ENCODE measurements at regions not wholly inside any gene's neighbourhood (a gene's known extent, or its start where the extent isn't known, plus 50 kb on each side); places are given as distances from the start of the nearest gene placed in this dataset.
"Not testable (repeated sequence)": the region's sequence is repeated elsewhere in the genome, so short reads cannot be mapped to it uniquely, and the experiment has no call there.

DNA sequence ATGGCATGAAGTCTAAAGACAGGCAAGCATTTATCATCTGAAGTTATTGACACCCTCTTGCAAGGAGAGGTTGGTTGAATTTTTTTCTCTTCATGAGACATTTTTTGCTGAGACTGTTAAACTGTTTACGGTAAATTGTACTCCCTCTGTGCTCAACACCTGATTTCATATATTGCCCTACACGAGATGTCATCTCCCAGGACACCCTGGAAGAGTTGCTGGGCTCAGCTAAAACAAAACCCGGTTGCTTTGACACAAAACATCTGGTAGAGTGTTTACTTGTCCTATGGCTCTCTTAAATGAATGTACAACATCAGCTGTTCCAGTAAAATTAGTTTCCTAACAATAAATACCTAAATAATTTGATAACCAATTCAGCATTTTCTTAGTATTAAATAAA, 533.8 kb downstream of the SOCS6 start:
- DNase-seq (ENCODE audit: low read depth in 2 of 2), result no peak

DNA sequence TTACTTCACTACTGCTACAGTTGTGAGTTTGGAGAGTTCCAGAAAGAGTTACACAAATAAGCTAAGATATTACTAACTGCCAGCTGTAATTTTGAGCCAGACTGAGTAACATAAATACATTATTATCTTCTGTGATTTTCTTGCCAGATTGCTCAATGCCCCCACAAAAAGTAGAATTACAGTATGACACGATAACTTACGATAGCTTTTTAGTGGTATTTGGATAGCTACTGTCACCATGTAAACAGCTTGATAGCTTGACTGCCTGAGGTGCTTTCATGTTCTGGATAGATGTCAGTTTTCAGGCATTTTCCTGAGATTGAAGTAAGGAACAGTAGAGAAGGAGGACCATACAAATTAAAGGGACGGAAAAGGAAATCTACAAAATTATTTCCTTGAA, 533.3 kb downstream of the SOCS6 start:
- DNase-seq (ENCODE audit: low read depth in 2 of 2), result no peak

DNA sequence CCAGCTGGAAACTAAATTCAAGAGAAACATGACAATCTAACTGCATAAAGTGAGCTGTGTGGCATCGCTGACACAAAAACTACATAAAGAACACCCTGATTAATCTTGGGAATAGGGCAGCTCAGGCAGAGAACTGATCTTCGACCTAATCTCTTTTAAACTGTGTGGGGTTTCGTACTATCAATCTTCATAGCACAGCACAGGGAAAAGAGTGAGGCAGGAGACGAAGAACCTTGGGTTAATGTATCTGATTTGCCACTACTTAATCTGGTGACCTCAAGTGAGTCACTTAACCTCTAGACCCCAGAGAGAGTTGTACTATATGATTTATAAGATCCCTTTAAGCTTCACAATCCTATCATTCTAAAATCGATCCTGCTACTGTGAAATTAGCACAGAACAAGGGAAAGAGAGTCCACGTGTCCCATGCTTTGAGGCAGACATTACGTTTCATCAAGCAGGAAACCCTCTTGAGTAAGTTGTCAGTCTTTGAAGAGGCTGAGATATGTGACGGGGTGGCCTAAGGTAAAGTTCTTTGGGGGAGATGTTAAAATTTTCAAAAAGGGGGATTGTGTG, 519.7 kb downstream of the SOCS6 start:
- no peak for DNase-seq (ENCODE audit: low read depth in 2 of 2)

DNA sequence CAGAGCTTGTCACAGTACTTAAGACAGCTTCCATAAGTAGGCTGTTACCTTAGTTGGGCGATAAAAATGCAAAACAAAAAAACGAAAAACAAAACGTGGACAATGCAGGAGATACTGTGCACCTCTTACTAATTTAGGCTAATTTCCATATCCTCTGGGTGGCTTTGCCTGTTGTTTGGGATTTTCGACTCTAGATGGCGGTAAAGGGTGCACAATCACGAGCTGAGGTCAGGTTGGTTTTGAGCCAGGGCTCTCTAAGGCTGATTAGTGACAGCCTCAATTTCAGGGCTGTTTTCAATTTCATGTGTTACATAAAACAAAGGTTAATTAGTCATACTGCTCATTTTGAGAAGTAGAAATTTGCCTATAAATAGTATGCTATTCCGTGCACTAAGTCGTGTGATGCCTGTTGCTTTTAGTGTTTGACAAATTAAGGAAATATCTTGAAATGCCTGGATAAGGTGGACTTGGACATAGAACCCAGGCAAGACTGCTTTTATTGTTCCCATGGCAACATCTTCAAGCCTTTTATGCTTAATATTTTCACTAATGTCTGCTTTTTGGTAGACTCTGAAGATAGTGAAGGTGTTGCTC, 493.1 kb downstream of the SOCS6 start:
- peak; percentile 41 to 44 for DNase-seq (ENCODE audit: low read depth in 2 of 2)

DNA sequence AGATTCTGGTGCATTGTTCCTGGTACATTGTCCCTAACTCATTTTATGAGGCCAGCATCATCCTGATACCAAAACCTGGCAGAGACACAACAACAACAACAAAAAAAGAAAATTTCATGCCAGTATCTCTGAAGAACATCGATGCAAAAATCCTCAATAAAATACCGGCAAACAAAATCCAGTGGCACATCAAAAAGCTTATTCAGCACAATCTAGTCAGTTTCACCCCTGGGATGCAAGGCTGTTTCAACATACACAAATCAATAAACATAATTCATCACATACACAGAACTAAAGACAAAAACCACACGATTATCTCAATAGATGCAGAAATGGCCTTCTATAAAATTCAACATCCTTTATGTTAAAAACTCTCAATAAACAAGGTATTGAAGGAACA, 477.4 kb downstream of the SOCS6 start:
- DNase-seq (ENCODE audit: low read depth in 2 of 2), result not testable (repeated sequence)

DNA sequence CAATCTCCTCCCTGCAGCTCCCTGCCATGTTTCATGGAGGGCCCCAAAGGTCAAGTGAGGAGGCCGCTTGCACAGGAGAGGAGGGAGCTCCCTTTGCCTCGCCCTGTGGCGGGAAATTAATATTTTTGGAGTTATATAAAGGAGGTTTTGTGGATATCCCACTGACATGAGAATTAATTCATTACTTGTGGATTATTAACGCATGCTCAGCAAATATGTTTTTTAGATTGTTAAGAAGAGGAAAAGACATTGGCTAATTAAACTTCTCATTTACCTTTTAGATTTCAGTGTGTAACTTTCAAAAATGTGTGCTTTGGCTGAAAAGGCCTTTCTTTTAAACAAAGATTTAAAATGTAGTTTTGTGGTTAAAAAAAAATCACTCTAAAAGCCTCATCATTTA, 474.0 kb downstream of the SOCS6 start:
- no peak for DNase-seq (ENCODE audit: low read depth in 2 of 2)

DNA sequence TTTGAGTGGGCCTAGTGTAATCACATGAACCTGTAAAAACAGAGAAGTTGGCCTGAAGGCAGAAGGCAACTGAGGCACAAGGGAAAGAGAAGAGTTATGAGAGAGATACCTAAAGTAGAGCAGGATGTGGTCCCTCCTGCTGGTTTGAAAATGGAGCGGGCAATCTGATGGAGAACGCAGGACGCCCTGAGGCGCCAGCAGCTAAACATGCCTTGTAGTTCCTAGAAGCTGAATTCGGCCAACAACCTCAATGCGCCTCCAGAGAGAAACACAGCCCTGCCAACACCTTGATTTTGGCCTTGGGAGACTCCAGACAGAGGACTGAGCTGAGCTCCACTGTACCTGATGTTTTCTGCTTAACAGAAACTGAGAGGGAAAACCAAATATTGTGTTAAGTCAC, 469.9 kb downstream of the SOCS6 start:
- no peak for DNase-seq (ENCODE audit: low read depth in 2 of 2)

DNA sequence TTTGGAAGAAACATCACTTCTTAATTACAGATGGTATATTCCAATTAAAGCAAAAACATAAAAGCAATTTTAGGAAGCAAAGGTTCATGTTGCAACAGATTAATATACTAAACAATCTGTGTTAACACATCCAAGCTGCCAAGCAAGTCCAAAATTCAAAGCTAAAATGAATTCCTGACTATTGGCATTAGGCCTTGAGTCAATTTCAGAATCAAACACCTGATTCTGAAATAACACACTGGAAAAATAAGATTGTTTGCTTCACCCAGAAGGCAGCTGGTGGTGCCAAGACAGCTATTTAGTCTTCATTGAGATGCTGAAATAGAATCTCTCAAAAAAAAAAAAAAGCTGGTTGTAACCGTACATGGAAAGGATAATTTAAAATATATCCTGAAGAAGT, 465.6 kb downstream of the SOCS6 start:
- no peak for DNase-seq (ENCODE audit: low read depth in 2 of 2)

DNA sequence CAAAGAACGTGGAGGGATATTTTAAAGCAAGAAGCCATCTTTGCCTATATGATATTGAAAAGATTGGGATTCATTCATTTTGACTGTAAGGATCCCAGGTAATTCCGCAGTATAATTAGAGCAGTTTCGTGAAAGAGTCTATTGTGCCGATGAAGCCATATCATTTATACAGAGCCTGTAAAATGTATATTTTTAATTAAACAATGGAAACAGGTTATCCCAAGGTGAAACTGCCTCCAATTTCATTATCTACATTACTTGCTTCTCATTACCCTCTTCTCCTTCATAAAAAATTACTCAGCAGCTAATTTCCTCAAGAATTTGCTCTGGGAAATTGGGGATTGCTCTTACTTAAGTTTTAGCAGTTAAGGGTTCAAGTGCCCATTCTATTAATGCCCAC, 444.1 kb downstream of the SOCS6 start:
- no peak for DNase-seq (ENCODE audit: low read depth in 2 of 2)

DNA sequence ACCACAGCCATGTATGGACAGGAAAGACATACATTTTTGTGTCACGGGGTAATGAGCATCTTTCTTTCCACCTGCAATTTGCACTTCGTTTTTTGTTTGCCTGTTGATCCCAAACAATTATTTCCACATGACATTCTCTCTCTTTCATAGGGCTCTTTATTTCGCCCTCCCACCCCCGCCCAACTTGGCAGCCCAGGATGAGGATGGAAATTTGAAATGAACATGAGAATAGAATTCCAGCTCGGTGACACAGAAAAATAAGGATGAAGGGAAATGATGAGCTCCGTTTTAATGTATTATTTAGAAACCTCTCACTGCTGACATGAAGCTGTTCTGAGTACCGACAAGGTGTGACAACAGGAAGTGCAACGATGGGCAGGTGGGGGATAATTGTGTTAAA, 443.3 kb downstream of the SOCS6 start:
- no peak for DNase-seq (ENCODE audit: low read depth in 2 of 2)

DNA sequence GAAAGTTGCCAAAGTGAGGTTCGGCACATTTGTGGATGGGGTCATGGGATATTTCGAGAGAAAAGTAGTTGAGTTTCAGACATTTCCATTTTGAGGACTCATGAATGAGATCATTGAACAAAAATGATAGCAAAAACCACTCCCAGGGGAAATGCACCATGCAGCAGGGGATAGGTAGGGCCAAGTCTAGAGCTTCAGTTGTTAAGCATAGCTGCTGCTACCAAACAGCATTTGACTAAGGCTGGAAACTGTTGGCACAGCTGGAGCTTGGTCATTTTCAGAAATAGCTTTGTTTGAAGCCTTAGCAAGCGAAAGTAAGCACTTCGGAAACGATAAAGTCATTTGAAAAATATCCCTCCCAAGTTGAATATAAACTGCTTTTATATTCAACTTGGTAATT, 431.8 kb downstream of the SOCS6 start:
- no peak for DNase-seq (ENCODE audit: low read depth in 2 of 2)

DNA sequence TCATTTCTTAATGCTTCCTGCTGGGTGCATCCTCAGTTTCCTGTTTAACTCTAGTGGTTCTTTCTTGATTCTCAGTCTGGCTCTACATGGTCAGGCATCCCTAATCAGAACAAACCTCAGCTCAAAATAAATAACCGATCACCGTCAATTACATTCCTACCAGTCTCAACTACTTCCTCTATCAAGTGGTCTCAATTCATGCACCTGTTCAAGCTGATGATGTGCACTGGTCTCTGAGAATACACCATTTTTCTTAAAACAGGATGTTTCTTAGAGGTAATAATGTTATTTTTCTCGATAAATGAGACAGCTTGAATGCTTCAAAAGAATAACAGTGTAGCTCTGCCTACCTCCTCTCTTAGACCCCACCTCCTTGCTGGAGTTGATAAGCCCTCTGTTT, 420.9 kb downstream of the SOCS6 start:
- no peak for DNase-seq (ENCODE audit: low read depth in 2 of 2)

DNA sequence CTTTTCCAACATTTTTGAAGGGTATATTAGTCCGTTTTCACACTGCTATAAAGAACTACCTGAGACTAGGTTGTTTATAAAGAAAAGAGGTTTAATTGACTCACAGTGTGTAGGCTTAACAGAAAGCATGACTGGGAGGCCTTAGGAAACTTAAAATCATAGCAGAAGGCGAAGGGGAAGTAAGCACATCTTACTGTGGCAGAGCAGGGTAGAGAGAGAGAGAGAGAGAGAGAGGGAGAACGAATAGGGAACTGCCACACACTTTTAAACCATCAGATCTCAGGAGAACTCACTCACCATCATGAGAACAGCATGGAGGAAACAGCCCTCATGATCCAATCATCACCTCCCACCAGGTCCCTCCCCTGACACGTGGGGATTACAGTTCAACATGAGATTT, 420.3 kb downstream of the SOCS6 start:
- DNase-seq (ENCODE audit: low read depth in 2 of 2), result no peak

DNA sequence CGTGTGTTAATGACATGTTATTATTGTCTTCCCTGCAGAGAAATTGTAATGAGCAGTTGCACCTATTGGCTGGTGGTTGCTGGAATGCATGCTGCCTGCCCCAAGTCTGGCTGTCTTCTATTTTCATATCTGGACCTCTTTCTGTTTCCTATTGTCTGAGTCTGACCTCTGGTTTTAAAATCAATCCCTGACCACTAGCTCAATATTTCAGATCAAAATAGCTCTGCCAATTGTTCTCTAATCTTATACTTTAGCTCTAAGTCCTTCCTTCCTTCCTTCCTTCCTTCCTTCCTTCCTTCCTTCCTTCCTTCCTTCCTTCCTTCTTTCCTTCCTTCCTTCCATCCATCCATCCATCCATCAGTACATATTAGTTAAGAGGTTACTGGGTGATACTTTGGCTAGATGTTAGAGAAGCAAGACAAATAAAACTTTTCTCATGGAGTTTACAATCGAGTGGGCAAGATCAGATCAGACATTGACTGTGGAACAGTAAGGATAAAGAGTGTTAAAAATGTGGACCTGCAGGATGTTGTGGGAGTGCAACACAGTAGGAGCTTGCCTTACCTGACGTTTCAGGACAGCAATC, 417.1 kb downstream of the SOCS6 start:
- no peak for DNase-seq (ENCODE audit: low read depth in 2 of 2)

DNA sequence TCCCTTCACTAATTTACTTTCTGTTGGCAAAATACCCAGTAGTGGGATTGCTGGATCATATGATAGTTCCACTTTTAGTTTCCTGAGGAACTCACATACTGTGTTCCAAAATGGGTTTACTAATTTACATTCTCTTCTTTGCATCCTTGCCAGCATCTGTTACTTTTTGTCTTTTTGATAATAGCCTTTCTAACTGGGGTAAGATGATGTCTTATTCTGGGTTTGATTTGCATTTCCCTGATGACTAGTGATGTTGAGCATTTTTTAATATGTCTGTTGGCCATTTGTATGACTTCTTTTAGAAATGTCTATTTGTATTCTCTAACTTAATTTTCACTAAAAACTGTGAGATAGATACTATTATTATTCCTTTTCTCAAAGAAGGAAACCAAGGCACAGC, 411.7 kb downstream of the SOCS6 start:
- DNase-seq (ENCODE audit: low read depth in 2 of 2), result no peak

DNA sequence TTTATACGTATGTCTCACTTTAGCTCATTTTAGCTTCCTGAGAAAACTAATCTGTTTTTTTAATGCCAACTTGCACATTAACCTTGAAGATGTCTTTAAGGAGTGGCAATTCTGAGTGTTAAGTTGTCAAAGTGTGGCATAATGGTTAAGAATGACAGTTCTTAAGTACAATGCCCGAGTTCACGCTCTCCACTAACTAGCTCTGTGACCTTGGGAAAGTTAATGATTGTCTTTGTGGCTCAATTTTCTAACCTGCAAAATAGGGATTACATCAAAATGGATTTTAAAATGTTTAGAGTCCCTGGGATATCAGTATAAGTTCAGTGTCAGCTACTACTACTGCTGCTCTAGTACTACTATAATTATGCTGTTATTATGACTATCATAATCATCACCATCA, 409.7 kb downstream of the SOCS6 start:
- no peak for DNase-seq (ENCODE audit: low read depth in 2 of 2)

DNA sequence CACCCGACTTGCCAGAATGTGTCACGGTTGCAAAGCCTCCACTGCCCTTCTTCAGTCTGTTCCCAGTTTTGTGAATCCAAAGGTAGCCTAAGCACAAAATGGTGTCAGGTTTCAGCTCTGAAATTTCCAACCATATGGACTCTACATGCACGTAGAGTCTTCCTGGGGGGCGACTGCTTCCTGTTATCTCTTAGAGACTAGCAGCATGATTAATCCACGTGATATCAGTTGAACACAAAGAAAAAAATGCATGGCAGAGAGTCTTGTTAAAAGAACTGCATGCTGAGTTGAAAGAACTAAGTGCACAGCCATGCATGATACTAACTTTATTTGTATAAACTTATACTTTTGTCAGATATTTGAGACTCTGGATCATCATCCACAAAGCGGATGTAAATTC, 404.4 kb downstream of the SOCS6 start:
- DNase-seq (ENCODE audit: low read depth in 2 of 2), result no peak

DNA sequence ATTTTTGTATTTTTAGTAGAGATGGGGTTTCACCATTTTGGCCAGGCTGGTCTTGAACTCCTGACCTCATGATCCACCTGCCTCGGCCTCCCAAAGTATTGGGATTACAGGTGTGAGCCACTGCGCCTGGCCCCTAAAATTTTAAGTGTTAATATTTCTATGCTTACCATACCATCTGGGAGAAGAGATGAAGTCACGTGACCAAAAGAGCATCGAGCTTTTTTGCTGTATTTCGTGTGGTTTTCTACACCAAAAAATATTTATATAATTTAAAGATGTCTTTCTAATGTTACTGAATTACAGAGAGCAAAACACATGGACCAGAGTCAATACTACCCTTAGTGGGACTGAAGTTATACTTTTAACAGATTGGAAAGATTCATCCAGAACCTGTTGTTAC, 400.9 kb downstream of the SOCS6 start:
- DNase-seq (ENCODE audit: low read depth in 2 of 2), result not testable (repeated sequence)

DNA sequence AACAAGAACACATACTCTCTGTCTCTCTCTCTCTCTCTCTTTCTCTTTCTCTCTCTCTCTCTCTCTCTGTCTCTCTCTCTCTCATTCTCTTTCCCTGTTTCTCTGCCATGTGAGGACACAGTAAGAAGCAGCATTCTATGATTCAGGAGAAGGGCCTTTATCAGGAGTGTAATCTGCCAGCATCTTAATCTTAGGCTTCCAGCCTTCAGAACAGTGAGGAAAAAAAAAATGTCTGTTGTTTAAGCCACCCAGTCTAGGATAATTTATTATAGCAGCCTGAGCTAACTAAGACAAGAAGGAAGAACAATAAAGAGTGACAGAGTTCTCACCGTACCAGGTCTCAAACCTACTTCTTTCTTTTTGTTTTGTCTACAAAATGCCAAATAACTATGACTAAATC, 399.4 kb downstream of the SOCS6 start:
- no peak for DNase-seq (ENCODE audit: low read depth in 2 of 2)

DNA sequence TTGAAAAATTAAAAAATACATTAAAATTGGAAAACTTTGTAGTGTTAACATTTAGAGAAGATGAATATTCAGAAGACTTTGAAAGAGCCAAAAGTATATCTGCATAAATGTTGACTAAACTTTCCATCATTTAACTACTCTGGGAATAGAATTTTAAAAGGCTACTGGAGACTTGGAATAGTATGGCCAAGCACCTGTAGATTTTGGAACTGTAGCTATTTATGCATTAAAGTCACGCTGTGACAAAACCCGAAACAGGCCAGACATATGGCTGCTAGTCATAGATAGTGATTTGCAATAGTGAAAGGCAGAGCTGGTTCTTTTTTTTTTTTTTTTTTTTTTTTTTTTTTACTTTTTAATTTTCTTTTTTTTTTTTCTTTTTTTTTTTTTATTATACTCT, 396.0 kb downstream of the SOCS6 start:
- DNase-seq (ENCODE audit: low read depth in 2 of 2), result no peak

DNA sequence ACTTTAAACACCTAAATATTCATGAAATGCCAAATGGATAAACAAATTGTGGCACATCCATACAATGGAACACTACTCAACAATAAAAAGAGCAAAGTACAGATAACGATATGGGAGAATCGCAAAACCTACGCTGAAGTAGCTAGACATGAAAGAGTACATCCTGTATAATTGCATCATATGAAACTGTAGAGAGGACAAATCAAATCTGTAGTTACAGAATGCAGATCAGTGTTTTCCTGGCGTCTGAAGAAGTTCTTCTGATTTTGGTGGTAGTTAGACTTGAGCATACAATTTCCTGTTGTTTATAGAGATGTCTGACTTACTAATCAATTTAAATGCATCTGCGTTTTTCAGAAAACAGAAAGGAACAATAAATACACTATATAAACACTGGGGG, 394.4 kb downstream of the SOCS6 start:
- DNase-seq (ENCODE audit: low read depth in 2 of 2), result no peak

DNA sequence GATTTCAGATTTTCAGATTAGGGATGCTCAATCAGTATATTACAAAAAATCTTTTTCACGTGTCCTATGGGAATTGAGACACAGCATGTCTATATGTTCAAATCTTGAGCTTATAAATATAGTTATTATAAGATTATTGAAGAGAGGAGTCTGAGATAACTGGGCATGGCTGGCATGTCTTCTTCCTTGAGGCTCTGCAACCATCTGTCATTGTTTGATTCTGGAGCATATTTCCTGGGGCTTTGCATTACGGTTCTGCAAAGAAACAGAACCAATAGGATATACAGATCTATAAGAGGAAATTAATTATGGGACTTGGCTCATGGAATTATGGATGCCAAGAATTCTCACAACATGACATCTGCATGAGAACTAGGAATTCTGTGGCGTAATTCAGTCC, 386.1 kb downstream of the SOCS6 start:
- no peak for DNase-seq (ENCODE audit: low read depth in 2 of 2)

DNA sequence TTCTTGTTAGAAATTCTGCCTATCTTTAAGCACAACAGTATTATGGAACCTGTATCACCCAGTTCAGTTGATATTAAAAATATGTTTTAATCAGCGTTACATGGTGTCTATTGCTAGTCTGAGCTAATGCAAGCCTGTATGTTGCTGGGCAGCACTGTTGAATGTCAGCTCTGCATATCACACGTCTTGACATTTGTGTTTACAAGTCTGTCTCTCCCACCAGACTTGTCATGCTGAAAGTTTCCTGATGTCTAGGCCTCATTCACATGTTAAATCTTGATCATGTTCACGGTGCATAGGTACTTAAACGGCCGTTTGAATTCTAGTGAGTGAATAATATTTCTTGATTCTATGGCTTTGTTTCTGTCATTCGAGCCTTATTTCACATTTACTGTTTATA, 385.0 kb downstream of the SOCS6 start:
- DNase-seq (ENCODE audit: low read depth in 2 of 2), result no peak

DNA sequence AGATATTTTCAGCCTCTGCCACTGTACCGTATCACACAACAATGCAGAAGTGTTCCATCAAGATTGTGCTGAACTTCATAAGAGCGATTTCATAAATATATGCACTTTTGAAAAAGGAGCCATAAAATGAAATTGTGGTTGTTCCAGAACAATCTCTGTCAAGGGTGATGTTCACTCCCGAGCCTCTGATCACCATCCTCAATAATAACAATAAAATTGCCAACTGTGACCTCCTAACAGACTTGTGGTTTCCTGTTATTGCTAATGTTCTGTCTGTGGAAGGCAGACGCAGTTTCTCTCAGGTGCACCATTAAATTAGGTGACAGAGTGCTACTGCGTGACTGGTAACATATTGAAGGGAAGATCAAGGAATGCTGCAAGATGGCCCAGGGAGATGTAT, 383.7 kb downstream of the SOCS6 start:
- DNase-seq (ENCODE audit: low read depth in 2 of 2), result no peak

Measured in stimulated activated CD4-positive, alpha-beta T cell treated with anti-CD3 and anti-CD28 coated beads, Interleukin-4, amount 100 ng/mL, for 48 hours (primary cell).